Skeletal muscle cell (primary cell): ENCODE measurements at regions not wholly inside any gene's neighbourhood (a gene's known extent, or its start where the extent isn't known, plus 50 kb on each side); places are given as distances from the start of the nearest gene placed in this dataset.
A peak's percentile ranks its signal among the peaks of the same experiment; 100 is the strongest.

Source experiments
- DNase-seq: peaks from one replicate; pipeline ENCODE4 v3.0.0-alpha.2; 2010; ENCODE audit warnings: low read depth
- H3K4me3 ChIP-seq: 2 replicates; pipeline ENCODE4 v1.5.1; 2011; ENCODE audit warnings: low read depth, mild to moderate bottlenecking, control low read depth, low read length, moderate library complexity

GRCh38 chr11:23124249-23124648 is 264.0 kb upstream of the CCDC179 start:
- no peak overlapping the region for H3K4me3 ChIP-seq
- DNase-seq = no peak

GRCh38 chr11:23124996-23125395 is 264.7 kb upstream of the CCDC179 start:
- H3K4me3 ChIP-seq = no peak overlapping the region
- DNase-seq = no peak

- no peak overlapping the region for H3K4me3 ChIP-seq
- no peak for DNase-seq
Measured at GRCh38 chr11:23127706-23128105, 267.4 kb upstream of the CCDC179 start.

- no peak for DNase-seq
- H3K4me3 ChIP-seq = no peak overlapping the region
Measured at GRCh38 chr11:23134627-23135026, 274.4 kb upstream of the CCDC179 start.

GRCh38 chr11:23138761-23139160 is 278.5 kb upstream of the CCDC179 start:
- no peak for DNase-seq
- no peak overlapping the region for H3K4me3 ChIP-seq

GRCh38 chr11:23143022-23143421 is 282.7 kb upstream of the CCDC179 start:
- no peak overlapping the region for H3K4me3 ChIP-seq
- DNase-seq = no peak

- H3K4me3 ChIP-seq = no peak overlapping the region
- no peak for DNase-seq
Measured at GRCh38 chr11:23151819-23152218, 291.5 kb upstream of the CCDC179 start.

- H3K4me3 ChIP-seq = no peak overlapping the region
- DNase-seq = no peak
Measured at GRCh38 chr11:23155503-23155902, 295.2 kb upstream of the CCDC179 start.

GRCh38 chr11:23164022-23164421 is 303.7 kb upstream of the CCDC179 start:
- H3K4me3 ChIP-seq = no peak overlapping the region
- no peak for DNase-seq

GRCh38 chr11:23166376-23166775 is 306.1 kb upstream of the CCDC179 start:
- H3K4me3 ChIP-seq = no peak overlapping the region
- DNase-seq = no peak

GRCh38 chr11:23179609-23180008 is 319.3 kb upstream of the CCDC179 start:
- DNase-seq = no peak
- H3K4me3 ChIP-seq = no peak overlapping the region

GRCh38 chr11:23181022-23181807 is 320.9 kb upstream of the CCDC179 start:
- DNase-seq = no peak
- no peak overlapping the region for H3K4me3 ChIP-seq

GRCh38 chr11:23192256-23192655 is 332.0 kb upstream of the CCDC179 start:
- peak; percentile 36 for DNase-seq
- no peak overlapping the region for H3K4me3 ChIP-seq

- no peak overlapping the region for H3K4me3 ChIP-seq
- no peak for DNase-seq
Measured at GRCh38 chr11:23201936-23202522, 341.8 kb upstream of the CCDC179 start.

- H3K4me3 ChIP-seq = no peak overlapping the region
- no peak for DNase-seq
Measured at GRCh38 chr11:23202611-23203010, 342.3 kb upstream of the CCDC179 start.

- peak; percentile 12 for DNase-seq
- H3K4me3 ChIP-seq = no peak overlapping the region
Measured at GRCh38 chr11:23205156-23205871, 345.0 kb upstream of the CCDC179 start.

GRCh38 chr11:23206741-23207336 is 346.6 kb upstream of the CCDC179 start:
- H3K4me3 ChIP-seq = no peak overlapping the region
- no peak for DNase-seq

- DNase-seq = no peak
Measured at GRCh38 chr11:23211221-23211620, 350.9 kb upstream of the CCDC179 start.

GRCh38 chr11:23212807-23213206 is 352.5 kb upstream of the CCDC179 start:
- DNase-seq = no peak
- no peak overlapping the region for H3K4me3 ChIP-seq

More at GRCh38 chr11:23211221-23211620, 350.9 kb upstream of the CCDC179 start:
- H3K4me3 ChIP-seq = no peak overlapping the region

- DNase-seq = no peak
- no peak overlapping the region for H3K4me3 ChIP-seq
Measured at GRCh38 chr11:23217072-23217471, 356.8 kb upstream of the CCDC179 start.
